HG02588 (cell line): ENCODE measurements at regions not wholly inside any gene's neighbourhood (a gene's known extent, or its start where the extent isn't known, plus 50 kb on each side); places are given as distances from the start of the nearest gene placed in this dataset.
"Not testable (repeated sequence)": the region's sequence is repeated elsewhere in the genome, so short reads cannot be mapped to it uniquely, and the experiment has no call there.

Source experiments
- ATAC-seq: cut with Tn5 transposase; IDR thresholded peaks from one replicate; pipeline ENCODE4 v1.9.1; 2021; ENCODE audit warnings: mild to moderate bottlenecking, moderate library complexity; ENCODE audit not compliant: unreplicated experiment

DNA sequence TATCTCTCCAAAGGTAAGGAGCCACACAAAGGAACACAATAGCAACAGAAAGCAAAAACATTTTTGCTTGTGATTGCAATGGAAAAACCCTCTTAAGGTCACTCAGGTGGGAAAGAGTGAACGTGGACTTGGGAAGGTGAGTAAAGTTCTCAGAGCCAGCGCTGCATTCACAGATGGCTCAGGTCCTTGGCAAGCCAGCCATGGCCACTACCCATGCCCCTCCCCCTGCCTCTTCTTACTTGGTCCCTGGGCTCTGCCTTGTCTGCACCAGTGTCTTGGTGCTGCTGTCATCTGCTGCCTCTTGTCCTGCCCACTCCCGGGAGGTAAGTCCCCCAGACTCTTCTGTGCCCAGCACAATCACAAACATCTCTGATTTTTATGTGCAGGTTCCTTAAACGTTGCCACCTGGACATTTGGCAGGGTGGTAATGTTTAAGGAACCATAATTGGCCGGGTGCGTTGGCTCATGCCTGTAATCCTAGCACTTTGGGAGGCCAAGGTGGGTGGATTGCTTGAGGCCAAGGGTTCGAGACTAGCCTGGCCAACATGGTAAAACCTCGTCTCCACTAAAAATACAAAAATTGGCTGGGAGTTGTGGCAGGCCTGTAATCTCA lies 74.6 kb downstream of the FEM1C start:
- no peak for ATAC-seq

DNA sequence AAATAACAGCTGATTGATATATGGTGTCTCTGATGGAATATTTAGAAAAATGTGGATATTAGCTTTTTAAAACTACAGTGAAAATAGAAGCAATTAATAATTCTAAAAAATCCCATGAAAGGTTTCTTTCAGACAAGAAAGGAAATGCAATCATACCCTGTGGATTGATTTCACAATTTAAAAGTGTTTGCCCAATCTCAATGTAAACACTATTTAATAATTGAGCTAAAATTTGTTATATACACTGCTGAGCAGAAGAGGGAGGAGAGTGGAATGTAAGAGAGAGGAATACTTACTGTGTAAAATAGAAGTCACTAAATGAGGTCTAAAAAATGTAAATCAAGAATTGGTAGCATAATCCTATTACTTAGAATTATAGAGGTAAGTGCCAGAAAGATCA lies 76.9 kb downstream of the FEM1C start:
- ATAC-seq: no peak

DNA sequence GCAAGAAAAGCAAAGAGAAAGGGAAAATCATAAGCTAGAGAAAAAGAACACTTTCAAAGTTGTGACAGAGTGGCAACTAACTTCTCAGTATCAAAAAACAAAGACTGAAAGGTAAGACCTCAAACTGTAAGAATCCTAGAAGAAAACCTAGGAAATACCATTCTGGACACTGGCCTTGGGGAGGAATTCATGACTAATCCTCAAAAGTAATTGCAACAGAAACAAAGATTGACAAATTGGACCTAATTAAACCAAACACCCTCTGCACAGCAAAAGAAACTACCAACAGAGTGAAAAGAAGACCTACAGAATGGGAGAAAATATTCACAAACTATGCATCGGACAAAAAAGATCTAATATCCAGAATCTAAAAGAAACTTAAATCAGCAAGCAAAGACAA lies 79.1 kb downstream of the FEM1C start:
- ATAC-seq: no peak

DNA sequence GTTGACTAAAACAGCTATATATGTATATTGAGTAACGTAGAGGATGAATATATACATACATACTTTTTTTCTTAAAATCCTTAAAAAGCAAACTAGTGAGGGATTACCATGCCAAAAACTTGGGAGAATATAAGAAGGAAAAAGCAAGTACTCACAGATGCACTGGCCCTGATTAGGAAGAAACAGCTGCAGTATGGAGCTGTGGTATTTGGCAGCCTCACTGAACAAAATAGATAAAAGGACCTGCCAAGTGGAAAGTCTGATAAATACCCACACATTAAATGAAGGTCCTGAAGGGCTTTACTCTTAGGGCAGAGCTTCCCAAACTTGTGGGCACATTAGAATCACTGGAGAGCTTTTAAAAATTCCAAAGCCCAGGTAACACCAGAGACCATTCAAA lies 80.6 kb downstream of the FEM1C start:
- no peak for ATAC-seq

DNA sequence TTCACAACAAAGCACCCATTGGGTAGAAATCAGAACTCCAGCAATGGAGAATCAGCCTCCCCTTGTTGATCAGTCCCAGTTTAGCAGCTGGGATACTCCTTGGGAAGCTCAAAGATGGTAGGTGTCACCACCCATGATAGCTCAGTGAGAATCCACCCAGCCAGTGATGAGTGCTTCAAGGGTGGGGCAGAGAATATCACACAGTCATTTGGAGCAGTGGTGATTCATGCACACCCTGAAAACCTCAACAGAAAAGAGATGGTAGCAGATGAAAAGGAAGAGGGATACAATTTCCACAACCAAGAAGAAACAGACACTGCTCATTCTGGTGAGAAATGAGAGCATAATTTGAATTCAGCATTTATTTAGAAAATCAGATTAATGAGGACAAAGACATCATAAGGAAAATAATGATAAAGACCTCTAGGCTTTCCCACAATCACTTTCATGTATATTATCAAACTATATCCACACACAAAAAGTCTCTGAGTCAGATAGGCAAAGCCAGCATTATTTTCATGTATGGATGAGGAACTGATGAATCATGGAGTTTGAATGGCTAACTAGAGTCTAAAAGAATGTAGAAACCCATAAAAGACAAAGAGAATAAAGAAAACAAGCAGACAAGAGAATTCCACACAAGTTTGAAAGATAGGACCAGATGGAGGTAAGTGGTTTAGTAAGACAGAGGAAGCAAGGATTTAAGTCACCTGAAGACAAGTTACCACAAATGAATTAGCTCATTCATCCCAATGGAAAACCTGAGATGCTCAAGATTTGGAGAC lies 82.9 kb downstream of the FEM1C start:
- no peak for ATAC-seq

DNA sequence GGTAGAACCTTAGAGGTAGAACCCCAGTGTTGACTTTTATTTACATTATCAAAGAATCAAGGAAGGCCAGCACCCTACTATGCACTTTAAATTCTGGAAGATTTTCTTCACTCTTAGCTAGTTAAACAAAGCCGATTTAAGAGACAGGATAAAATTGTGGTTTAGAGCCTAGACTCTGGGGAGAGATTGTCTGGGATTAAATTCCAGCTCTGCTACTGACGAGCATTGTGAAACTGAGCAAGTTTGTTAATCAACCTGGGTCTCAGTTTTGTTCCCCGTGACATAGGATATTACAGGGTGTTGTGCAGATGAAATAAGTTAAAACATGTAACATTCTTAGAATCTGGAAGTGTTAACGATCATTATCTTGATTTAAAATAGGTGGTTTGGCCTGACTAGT lies 83.5 kb downstream of the FEM1C start:
- no peak for ATAC-seq

DNA sequence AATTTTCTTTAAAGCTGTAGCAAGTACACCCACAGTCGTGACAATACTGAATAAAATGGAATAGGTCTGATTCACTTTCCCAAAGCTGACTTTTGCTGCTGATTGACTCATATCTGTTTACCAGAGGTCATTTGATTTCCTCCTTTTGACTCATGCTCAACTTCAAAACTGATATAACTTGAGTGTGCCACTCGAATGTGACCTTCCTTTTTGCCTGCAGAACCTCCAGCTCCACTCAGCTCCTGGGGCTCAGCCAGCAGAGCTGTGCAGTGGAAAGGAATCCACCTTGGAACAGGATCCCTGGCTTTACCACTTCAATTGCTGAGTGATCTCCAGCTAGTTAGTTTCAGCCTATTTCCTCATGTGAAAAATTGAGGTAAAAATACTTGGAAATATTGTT lies 84.1 kb downstream of the FEM1C start:
- ATAC-seq: peak; percentile 48

DNA sequence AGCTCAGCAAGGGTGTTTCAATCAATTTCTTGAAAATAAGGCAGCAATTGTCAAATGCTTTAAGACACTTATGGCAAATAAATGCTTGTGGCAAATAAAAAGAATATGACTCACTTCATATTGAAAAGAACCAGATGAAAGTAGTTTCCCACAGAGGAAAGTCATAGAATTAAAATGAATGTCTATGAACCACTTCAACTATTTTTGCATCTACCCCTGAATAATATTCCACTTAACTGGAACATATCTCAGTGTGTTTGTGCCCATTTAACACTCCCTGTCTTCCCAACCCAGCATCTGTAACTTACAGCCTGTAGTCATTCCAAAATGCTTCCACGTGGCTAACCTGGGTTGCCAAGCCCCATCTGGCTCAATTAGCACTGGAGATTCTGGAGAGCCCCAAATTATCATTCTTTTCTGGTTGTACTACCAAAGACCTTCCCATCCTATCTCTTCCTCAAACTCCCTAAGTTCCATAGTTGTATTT lies 84.7 kb downstream of the FEM1C start:
- ATAC-seq: no peak

DNA sequence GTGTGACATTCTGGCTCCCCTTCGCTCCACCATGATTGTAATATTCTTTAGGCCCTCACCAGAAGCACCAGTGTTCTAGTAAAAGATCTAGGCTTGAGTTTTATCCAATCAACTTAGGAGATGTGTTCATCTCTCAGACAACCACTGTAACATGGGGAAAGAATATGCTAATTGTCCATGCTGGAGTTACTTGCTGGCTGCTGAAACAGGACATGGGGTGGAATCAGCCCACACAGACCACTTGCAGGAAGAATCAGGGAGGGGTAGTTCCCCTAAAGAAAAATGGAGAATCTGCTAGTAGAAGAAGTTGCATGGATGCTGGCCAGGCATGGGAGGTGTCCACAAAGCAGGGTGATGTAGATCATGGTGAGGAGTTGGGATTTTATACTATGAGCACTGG lies 86.2 kb downstream of the FEM1C start:
- no peak for ATAC-seq

DNA sequence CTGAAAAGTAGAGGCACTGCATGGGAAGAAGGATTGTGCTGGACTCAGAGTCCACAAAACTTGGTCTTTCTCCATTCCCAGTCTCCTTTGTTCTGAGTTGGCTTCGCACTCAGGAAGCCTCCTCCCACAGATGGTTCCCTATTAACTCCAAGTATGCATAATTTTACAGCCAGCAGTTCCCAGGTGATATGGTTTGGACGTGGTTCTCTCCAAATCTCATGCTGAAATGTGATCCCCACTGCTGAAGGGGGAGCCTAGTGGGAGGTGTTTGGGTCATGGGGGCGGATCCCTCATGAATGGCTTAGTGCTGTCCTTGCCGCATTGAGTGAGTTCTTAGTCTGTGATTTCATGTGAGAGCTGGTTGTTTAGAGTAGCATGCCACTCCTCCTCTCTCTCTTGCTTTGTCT lies 86.6 kb downstream of the FEM1C start:
- ATAC-seq: no peak

DNA sequence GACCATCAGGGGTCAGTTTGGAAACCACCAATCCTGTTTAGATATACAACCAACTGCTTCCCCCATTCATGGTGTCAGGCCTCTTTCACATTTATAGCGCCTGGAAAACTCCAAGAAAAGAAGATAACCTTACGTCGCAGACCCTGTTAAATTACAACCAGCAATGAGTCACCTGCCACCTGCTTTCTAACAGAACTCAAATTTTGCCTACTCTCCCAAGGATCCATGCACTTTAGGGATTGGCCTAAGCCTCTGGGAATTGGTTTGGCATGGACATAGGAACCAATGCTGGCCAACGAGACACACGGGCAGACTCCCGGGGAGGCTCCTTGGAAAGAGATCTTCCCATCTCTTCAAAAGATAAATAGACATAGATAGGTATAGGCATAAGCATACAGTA lies 87.0 kb downstream of the FEM1C start:
- ATAC-seq: no peak

DNA sequence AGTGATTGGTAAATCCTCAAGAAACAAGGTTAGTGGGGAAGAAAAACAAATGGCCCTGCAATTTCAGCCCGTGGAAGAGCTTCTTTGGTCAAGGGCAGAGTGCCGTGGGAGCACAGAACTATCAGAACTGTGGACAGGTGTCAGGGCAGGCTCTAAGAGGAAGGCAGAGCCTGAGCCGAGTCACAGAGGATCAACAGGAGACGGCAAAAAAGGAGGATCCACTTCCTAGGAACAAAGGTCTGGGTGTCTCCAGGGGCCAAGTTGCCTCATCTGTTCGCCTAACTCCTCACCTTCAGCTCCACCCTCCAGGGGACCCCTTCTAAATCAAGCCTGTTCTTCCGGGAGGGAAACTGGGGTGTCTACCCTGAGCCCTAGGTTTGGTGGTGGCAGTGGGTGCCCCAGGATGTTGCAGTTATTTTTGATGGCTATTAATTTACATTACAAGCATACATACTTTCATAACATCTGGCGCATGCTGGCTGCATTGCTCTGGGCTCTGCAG lies 88.0 kb downstream of the FEM1C start:
- no peak for ATAC-seq

DNA sequence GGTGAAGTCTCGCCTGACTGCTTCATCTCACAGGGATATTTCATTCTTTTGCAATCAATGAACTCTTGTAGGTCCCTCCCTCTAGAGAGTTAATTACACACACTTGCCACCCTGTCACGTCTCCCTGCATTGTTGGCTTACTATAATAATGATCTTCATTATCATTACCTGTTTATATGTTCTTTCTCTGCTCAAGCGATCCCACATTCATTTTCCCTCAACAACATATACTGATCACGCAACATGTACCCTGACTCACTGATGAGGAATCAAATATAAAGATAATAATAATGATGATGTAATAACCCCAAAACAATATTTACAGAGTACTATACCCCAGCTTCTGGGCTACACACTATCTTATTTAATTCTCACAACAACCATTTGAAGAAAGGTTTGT lies 88.5 kb downstream of the FEM1C start:
- ATAC-seq: no peak

DNA sequence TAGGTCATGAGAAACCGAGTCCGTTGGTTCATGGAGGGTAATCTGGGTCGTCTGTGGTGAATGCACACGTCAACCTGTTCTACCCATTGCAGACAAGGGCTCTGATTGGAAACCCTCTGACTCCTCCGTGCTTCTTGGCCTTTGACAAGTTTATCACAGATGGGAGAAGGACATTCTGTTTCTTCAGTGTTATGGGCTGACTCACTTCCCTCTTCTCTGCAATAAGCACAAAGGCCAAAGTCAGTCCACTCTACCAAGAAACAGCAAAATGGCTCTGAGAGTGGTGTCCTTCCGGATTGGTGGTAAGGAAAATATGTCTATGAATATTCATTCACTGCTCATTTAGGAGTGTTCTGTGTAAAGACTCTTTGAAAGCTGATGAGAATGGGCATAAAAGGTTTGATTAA lies 89.3 kb downstream of the FEM1C start:
- ATAC-seq: no peak

DNA sequence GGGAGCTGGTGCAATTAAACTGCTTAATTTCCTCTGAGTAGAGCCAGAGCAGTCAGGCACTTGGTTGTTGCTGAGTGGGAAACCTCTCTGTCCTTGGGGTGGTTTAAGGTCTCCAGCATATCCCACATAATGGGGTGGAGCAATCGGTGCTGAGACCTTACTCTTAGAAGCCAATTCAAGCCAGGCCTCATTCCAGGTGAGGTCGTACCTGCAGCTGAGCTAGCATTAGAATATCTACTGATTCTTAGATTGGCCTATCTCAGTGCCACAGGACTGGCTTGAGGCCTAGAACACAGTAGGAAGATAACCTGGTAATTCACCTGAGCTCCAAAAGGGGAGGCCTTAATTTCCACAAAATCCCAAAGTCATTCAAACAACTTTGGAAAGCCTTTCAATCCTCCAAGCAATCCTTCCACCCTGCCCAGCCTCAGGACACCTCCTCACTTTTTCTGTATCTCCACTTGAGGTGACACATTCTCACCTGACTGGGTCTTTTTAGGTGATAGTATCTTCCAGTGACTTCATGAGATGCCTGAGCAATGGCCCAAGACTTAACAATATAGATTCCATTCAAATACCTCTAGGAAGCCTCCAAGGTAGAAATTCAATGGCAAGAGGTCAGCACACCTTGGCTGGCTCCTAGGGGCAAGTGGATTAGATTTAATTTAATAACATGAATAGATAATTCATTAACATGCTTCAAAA lies 91.0 kb downstream of the FEM1C start:
- no peak for ATAC-seq

DNA sequence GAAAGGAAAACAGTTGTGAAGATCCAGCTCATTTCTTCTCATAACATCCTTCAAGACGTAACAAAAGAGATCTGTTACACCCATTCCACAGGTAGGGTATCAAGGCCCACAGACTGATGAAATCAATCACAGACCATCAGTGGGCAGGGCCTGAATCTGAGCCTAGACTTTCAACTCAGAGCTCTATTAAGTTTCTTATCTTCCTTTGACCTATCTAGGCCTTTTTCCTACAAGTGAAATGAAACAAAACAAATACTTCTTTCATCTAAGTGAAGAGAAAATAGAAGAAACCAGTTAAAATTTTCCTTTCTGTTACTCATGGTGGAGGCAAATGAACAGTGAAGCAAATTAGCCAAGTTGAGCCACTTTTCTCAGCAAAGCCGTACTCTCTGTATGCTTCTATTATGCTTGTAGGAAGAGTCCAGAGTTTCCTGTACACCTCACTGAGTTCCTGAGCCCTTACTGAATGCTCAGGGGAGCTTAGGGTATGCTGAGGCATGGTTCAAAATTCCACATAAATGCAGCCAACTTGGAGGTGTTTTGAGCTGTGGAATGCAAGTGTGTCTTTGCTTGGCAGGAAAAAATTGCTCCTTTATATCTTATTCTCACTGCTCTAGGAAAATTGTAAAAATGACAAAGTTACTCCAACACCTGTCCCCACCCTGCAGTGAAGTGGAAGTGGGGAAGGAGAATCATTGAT lies 91.9 kb downstream of the FEM1C start:
- ATAC-seq: no peak

DNA sequence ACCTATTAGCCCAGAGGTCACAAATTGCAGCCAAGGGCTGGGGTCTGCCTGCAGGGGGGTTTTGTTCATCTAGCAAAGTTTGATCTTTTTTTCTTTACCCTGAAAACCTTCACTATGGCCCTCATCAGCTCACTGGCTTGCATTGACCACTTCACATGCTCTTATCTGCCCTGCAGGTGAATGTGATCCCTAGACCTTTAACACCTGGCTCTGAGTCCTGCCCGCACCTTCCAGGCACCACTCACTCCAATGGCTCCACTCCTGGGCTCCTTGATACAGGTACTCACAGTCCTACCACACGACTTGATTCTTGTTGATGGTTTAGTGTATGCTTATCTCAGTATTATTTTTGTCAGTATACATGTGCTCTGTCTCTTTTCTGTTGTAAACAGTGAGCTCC lies 92.5 kb downstream of the FEM1C start:
- no peak for ATAC-seq

DNA sequence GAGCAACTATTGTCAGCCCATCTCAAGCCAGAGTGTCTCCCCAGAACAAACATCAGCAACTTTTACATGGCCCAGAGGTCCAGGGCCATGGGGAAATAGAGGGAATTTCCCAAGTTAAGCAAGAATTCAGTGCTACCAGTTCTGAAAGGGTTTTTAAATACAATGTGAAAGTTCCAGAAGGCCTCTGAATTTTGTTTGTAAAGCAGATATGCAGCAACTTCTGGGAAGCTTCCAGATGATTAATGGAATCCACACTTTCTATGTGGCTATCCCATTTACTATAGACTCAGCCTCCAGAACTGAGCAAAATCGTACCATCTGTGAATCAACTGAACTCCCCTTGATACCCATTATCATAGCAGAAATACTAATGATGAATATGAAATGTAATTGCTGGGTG lies 93.8 kb downstream of the FEM1C start:
- ATAC-seq: peak; percentile 84

DNA sequence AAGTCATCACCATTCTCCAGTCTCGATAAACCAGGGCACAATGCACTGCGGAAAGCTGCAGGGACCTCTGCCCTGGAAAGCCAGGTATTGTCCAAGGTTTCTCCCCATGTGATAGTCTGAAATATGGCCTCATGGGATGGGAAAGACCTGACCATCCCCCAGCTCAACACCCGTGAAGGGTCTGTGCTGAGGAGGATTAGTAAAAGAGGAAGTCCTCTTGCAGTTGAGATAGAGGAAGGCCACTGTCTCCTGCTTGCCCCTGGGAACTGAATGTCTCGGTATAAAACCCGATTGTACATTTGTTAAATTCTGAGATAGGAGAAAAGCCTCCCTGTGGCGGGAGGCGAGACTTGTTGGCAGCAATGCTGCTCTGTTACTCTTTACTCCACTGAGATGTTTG lies 95.9 kb downstream of the FEM1C start:
- not testable (repeated sequence) for ATAC-seq

DNA sequence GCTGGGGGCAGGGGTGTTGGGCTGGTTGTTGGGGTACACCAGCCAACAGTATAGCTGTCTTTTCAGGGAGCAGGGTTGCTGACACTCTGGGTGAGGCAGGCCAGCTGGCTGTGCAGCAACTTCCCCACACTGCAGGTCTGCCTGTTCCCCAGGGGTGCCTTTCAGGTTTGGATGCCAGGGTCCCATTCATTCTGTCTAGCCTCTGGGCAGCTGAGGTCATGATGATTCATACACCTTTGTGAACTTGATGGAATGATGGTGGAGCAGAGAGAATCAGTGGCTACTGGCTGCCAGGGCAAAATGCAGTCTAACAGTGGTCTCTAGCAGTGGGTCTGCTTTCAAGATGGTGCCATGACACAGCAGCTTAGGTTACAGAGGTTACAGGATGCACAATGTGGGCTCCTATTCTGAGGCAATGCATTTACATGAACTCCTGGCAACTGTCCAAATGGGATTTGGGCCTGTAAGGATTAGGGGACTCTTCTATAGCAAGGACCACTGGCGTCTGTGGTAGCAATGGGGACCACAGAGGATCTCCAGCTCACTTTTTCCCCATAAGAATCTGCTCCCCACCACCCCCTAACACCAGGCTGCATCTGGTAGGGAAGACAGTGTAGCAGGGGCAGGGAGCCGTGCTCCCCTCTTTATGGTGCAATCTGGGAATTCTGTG lies 103.7 kb downstream of the FEM1C start:
- ATAC-seq: no peak

DNA sequence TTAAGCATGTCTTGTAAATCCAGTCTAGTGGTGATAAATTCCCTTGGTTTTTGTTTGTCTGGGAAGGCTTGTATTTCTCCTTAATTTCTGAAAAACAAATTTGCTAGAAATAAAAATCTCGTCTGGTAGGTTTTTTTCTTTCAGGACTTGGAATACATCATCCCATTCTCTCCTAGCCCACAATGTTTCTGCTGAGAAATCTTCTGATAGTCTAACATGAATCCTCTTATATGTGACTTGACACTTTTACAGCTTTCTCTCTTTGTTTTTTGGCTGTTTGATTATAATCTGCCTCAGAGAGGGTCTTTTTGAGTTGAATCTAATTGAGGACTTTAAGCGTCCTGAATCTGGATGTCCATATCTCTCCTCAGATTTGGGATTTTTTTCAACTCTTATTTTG lies 104.9 kb downstream of the FEM1C start:
- no peak for ATAC-seq
